C4-2B (cell line): ENCODE measurements at regions not wholly inside any gene's neighbourhood (a gene's known extent, or its start where the extent isn't known, plus 50 kb on each side); places are given as distances from the start of the nearest gene placed in this dataset.

Experiments
- H3K27ac ChIP-seq: fragments of 450-650 bp; 2 replicates; pipeline ENCODE4 v1.5.1; 2017
- CTCF ChIP-seq: fragments of 450-650 bp; conservative IDR thresholded peaks from 2 replicates; pipeline ENCODE4 v1.5.1; 2017; ENCODE audit warnings: mild to moderate bottlenecking
- ZFX ChIP-seq: fragments of 450-650 bp; IDR thresholded peaks from 2 replicates; pipeline ENCODE4 v1.6.1; 2017

DNA sequence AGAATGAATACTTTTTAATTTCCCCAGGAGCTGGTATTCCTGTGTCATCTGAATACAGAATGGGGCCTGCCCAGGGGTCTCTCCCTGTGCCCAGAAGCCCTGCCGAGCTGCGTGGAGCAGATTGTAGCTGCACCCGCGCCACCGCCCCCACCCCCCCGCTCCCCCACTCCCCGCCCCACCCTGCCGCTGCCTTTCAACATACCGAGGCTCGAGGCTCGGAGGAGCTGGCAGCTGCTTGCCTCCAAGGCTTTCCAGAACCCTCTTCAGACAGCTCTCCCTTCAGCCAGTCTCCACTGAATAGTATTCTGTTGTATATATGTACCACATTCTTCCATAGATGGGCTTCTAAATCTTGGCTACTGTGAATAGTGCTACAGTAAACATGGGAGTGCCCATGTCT lies 150.7 kb downstream of the TSN start:
- no peak for TF ChIP-seq CTCF
- TF ChIP-seq ZFX, result no peak
- no peak overlapping the region for H3K27ac ChIP-seq

- TF ChIP-seq CTCF (no peak), ZFX (no peak)
- no peak overlapping the region for H3K27ac ChIP-seq
Measured at GRCh38 chr2:121907928-121908327, 152.5 kb downstream of the TSN start.

DNA sequence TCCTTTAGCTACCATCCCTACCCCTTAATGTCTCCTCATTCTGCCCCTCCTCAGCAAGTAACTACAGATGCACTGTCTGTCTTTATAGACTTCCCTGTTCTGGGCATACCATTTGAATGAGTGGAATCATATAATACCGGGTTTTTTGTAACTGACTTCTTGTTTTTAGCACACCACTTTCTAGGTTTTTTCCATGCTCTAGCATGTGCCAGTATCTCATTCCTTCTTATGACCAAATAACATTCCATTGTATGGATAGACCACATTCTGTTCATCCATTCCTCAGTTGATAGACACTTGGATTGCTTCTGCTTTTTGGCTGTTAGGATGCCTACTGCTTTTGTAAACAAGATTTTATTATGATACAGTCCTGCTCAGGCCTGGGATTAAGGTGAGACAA lies 154.7 kb downstream of the TSN start:
- H3K27ac ChIP-seq, result no peak overlapping the region
- no peak for TF ChIP-seq CTCF
- no peak for TF ChIP-seq ZFX

DNA sequence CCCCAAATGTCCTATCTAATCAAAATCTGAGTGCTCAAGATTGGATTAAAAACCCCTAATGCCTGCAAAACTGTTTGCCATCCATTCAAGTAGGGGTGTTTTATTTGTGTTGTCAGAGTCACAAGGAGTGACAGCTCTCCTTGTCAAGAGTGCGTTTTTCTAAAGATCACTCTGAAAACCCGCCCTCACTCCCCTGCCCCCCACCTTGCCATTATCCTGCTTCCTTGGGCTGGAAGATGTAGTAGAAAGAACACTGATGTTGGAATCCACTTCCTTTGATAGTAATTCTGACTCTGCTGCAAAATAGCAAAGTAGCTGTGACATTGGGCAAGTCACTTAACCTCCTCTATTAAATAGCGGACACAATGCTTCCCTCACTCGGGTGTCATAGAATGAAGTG lies 155.6 kb downstream of the TSN start:
- no peak for TF ChIP-seq ZFX
- no peak for TF ChIP-seq CTCF
- no peak overlapping the region for H3K27ac ChIP-seq

GRCh38 chr2:121917143-121917542 lies 161.7 kb downstream of the TSN start:
- no peak overlapping the region for H3K27ac ChIP-seq
- TF ChIP-seq CTCF (no peak), ZFX (no peak)

DNA sequence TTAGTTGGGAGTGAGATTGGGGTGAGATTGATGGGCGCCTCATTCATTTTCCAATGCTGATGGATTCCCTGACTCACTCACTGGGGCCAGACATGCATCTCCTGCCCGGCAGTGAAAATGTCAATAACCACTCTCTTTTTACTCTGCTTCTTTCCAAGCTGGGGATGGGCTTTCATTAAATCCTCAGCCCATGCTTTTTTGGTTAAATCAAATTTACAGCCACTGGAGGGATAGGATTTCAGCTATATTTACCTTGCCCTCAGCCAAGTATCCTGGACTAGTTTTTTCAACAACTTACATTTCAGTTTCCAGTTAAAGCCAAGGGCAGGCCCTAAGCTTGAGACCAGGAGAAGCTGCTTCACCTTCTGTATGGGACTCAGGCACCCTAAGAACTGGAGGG lies 162.8 kb downstream of the TSN start:
- TF ChIP-seq CTCF, result no peak
- no peak for TF ChIP-seq ZFX
- H3K27ac ChIP-seq, result no peak overlapping the region

DNA sequence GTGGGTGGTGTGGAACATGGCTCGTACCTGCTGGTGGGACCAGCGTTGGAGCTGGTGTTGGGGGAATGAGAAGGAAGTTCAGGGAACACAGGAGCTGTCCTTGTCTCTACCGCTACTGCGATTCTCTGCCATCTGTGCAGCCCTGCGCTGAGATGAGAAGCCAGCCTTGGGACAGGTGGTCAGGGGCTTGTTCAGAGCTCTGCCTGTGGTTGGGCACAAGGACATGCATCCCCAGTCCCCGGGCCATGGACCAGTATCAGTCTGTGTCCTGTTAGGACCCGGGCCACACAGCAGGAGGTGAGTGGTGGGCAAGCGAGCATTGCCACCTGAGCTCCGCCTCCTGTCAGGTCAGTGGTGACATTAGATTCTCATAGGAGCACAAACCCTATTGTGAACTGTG lies 164.4 kb downstream of the TSN start:
- H3K27ac ChIP-seq, result no peak overlapping the region
- TF ChIP-seq ZFX (no peak), CTCF (no peak)

DNA sequence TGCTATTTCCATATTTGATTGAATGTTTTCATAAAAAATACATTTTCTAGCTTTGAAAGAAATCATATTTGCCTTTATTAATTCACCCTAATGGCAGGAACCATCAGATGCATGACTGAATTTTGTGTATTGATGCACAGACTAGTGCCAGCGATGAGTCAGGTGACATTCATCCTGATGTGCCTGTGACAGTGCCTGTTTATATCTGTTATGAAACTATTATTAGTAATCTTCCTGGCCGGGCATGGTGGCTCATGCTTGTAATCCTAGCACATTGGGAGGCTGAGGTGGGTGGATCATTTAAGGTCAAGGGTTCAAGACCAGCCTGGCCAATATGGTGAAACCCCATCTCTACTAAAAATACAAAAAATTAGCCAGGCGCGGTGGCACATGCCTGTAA lies 170.0 kb downstream of the TSN start:
- TF ChIP-seq CTCF (no peak), ZFX (no peak)
- no peak overlapping the region for H3K27ac ChIP-seq
